WI38 (cell line): ENCODE measurements at regions not wholly inside any gene's neighbourhood (a gene's known extent, or its start where the extent isn't known, plus 50 kb on each side); places are given as distances from the start of the nearest gene placed in this dataset.
"Not testable (repeated sequence)": the region's sequence is repeated elsewhere in the genome, so short reads cannot be mapped to it uniquely, and the experiment has no call there.

ENCODE experiments used
- H3K4me3 ChIP-seq: 2 replicates; pipeline ENCODE4 v1.5.1; 2011; ENCODE audit warnings: low read depth, mild to moderate bottlenecking, control low read depth, low read length
- CTCF ChIP-seq: IDR thresholded peaks from 2 replicates; pipeline ENCODE4 v1.5.1; 2012; ENCODE audit warnings: low read depth, mild to moderate bottlenecking, control low read depth, low read length

DNA sequence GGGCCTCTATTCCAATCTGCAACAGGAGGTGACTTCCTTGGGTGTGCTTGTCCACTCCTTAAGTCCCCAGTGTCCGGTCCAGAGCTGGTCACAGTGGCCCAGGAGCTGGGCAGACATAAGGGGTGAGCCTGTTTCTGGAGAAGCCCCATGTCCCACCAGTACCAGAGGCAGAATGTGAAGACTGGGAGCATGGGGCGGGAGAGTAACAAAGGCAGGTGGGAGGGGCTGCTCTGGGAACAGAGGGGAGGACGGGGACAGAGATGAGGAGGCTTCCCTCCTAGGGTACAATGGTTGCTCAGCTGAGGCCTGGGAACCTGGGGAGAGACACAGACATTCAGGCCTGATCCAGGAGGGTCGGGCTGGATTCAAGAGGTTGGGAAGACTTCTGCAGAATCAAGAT, 323.3 kb upstream of the TNRC6C start:
- no peak for TF ChIP-seq CTCF
- no peak overlapping the region for H3K4me3 ChIP-seq

- not testable (repeated sequence) for H3K4me3 ChIP-seq
These were observed 322.7 kb upstream of the TNRC6C start for GRCh38 chr17:77635785-77636184.

- no peak overlapping the region for H3K4me3 ChIP-seq
- TF ChIP-seq CTCF: no peak
These were observed 321.4 kb upstream of the TNRC6C start for GRCh38 chr17:77636835-77637817.

DNA sequence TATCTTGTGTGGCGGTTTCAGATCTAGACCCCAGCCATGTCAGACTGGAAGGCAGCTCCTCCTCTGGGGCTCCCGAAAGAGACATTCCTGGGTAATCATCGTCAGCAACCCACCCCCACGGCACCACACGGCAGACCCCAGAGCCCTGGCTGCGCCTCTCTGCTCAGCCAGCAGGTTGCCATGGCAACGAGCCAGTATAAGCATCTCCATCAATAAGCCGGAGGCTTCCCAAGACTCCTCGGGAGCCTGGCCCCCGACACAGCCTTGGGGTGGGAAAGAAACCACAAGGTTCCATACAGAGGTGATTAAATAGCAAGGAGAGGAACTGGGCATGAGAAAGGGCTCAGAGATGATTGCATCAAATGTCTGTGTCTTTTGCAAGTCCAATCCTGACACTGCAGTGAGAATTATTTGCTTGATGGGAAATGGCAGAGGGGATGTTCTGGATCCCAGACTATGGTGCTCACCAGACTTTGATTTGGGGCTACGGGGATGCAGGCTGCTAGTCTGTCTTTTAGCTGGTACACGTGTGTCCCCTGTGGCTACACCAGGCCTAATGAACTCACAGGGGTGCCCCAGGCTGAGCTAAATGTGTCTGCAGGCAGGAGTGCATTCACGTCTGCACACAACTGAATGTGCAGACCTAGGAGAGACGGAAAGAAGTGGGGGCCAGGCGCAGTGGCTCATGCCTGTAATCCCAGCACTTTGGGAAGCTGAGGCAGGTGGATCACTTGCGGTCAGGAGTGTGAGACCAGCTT, 320.5 kb upstream of the TNRC6C start:
- no peak for TF ChIP-seq CTCF
- H3K4me3 ChIP-seq: no peak overlapping the region

GRCh38 chr17:77640252-77640651, 318.3 kb upstream of the TNRC6C start:
- H3K4me3 ChIP-seq: no peak overlapping the region
- TF ChIP-seq CTCF: no peak

DNA sequence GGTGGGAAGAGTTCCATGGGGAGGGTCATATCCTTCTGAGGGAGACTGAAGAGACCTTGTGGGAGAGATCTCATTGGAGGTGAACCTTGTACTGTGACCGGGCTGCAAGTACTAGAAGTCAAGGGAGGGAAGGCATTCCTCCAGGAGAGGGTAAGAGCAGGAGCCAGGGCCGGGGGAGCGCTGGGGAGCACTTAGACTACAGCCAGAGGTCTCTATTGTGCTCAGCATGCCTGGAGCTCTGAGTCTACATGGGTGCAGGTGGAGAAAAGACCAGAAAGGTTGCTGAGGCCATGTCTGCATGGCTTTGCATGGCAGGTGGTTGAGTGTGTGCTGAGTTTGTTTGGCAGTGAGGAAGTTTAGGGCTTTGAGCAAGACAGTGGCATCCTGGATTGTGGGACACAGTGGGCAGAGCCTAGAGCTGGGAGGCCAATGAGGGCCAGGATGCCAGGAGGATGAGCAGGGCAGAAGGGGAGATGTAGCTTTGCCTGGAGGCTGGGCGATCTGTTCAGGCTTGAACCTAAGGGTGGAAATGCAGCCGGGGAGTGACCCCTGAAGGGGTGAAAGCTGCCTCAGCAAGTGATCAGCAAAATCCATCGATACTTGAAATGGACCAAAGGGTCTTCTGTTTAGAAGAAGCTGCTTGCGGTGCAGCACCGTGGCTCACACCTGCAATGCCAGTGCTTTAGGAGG, 317.4 kb upstream of the TNRC6C start:
- no peak for TF ChIP-seq CTCF
- no peak overlapping the region for H3K4me3 ChIP-seq

DNA sequence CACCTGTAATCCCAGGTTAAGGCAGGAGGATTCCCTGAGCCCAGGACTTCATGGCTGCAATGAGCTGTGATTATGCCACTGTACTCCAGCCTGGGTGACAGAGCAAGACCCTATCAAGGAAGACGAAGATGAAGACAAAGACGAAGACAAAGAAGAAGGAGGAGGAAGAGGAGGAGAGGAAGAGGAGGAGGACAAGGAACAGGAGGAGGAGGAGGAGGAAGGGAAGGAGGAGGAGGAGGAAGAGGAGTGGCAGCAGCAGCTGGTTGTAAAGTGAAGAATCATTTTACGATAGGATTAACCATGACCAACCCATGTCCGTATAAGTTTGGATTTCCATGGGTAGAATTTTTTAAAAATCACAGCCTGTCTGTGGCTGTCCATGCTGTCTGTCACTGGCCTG, 316.8 kb upstream of the TNRC6C start:
- H3K4me3 ChIP-seq: no peak overlapping the region
- no peak for TF ChIP-seq CTCF
